Caco-2 (cell line): ENCODE measurements at regions not wholly inside any gene's neighbourhood (a gene's known extent, or its start where the extent isn't known, plus 50 kb on each side); places are given as distances from the start of the nearest gene placed in this dataset.

Experiments
- BruUV-seq: library from RNA; stranded (reverse); fragments of 400-500 nt; replicated peaks from 2 replicates; lab custom pipeline; 2021; lab: Mats Ljungman, UMichigan
- CTCF ChIA-PET: fragments of 300-600 bp; sonication (Branson Sonifier 250); formaldehyde crosslinking; loops from one replicate; lab custom pipeline; 2022; ENCODE audit warnings: antibody characterized with exemption; lab: Charles Lee
- POLR2A ChIA-PET: fragments of 300-600 bp; sonication (Branson Sonifier 250); formaldehyde crosslinking; loops from one replicate; lab custom pipeline; 2022; ENCODE audit warnings: antibody characterized with exemption; lab: Charles Lee
- DNase-seq, 2 experiments: peaks; one replicate each; pipeline versions ENCODE4 v3.0.0 to v3.0.0-alpha.2; 2020 to 2022
- H3K27me3 ChIP-seq: replicated peaks from 2 replicates; pipeline ENCODE4 v1.6.0; 2011; ENCODE audit warnings: low read length; ENCODE audit not compliant: control insufficient read depth, insufficient read depth
- H3K36me3 ChIP-seq: 2 replicates; pipeline ENCODE4 v1.5.1; 2011; ENCODE audit warnings: low read length; ENCODE audit not compliant: control insufficient read depth, insufficient read depth
- H3K4me1 ChIP-seq: fragments of 250-450 bp; sonication (Bioruptor Pico); 2 replicates; pipeline ENCODE4 v1.5.1; 2020; ENCODE audit warnings: mild to moderate bottlenecking
- H3K4me3 ChIP-seq: 2 replicates; pipeline ENCODE4 v1.5.1; 2011; ENCODE audit warnings: low read depth, mild to moderate bottlenecking, control low read depth, low read length
- H3K9me3 ChIP-seq: fragments of 250-450 bp; sonication (Bioruptor Pico); 2 replicates; pipeline ENCODE4 v1.5.1; 2020; ENCODE audit warnings: mild to moderate bottlenecking, moderate library complexity
- H3K27ac Mint-ChIP-seq: one replicate; pipeline ENCODE4 v1.8.0; 2022; ENCODE audit warnings: mixed read lengths; ENCODE audit not compliant: unreplicated experiment
- H3K27me3 Mint-ChIP-seq: one replicate; pipeline ENCODE4 v1.8.0; 2022; ENCODE audit warnings: mixed read lengths; ENCODE audit not compliant: insufficient read depth, unreplicated experiment
- H3K36me3 Mint-ChIP-seq: one replicate; pipeline ENCODE4 v1.8.0; 2022; ENCODE audit warnings: mild to moderate bottlenecking, mixed read lengths; ENCODE audit not compliant: insufficient read depth, unreplicated experiment
- H3K4me1 Mint-ChIP-seq: one replicate; pipeline ENCODE4 v1.8.0; 2022; ENCODE audit warnings: low read depth, mixed read lengths; ENCODE audit not compliant: unreplicated experiment
- H3K4me3 Mint-ChIP-seq: one replicate; pipeline ENCODE4 v1.8.0; 2022; ENCODE audit warnings: mild to moderate bottlenecking, moderate library complexity, mixed read lengths; ENCODE audit not compliant: unreplicated experiment
- H3K9me3 Mint-ChIP-seq: one replicate; pipeline ENCODE4 v1.8.0; 2022; ENCODE audit warnings: mixed read lengths; ENCODE audit not compliant: unreplicated experiment
- CTCF ChIP-seq, 2 experiments: fragments of 200-600 bp in 1 of 2; IDR thresholded peaks; 1 replicate in 1 of 2; 2 replicates in 1 of 2; pipeline versions ENCODE4 v1.5.1 to v1.8.0; 2011 to 2022; ENCODE audit warnings: antibody characterized with exemption in 1 of 2, control low read depth in 1 of 2, inconsistent platforms in 1 of 2, low read depth in 1 of 2, low read length in 1 of 2, mild to moderate bottlenecking in 1 of 2, moderate library complexity in 1 of 2; ENCODE audit not compliant: insufficient read depth in 1 of 2, severe bottlenecking in 1 of 2, unreplicated experiment in 1 of 2
- intact Hi-C: fragments of 100-400 bp; cut with micrococcal nuclease; formaldehyde crosslinking; loops from one replicate; pipeline ENCODE4 v1.10.0; 2022; ENCODE audit not compliant: unreplicated experiment

GRCh38 chr12:83767723-83768122 lies 1081.0 kb downstream of the TMTC2 start:
- intact Hi-C loops, result no loop called here
- Mint-ChIP-seq H3K36me3 (no peaks in the 10 kb centered on the region), H3K4me3 (no peak overlapping the region), H3K27ac (no peak overlapping the region), H3K9me3 (peaks cover under 1% of the 10 kb centered on the region), H3K4me1 (no peaks in the 10 kb centered on the region), H3K27me3 (no peaks in the 10 kb centered on the region)
- DNase-seq, result no peak
- H3K4me1 ChIP-seq, result peaks cover 4% of the 10 kb centered on the region; the same call in 1 of the 2 replicates
- no peaks in the 10 kb centered on the region for H3K9me3 ChIP-seq
- H3K36me3 ChIP-seq, result no peaks in the 10 kb centered on the region
- H3K27me3 ChIP-seq, result no peaks in the 10 kb centered on the region
- no peak for TF ChIP-seq CTCF (IDR thresholded peaks at IDR 0.05; ENCODE audit: insufficient read depth in 1 of 2, low read depth in 1 of 2, low read length in 1 of 2, severe bottlenecking in 1 of 2, unreplicated experiment in 1 of 2)
- BruUV-seq, result no TSS peak
- CTCF ChIA-PET, result no interaction called here
- POLR2A ChIA-PET, result no interaction called here
- no peak overlapping the region for H3K4me3 ChIP-seq

GRCh38 chr12:83763425-83763824 lies 1076.7 kb downstream of the TMTC2 start:
- Histone ChIP-seq H3K27me3 (no peaks in the 10 kb centered on the region), H3K4me3 (no peak overlapping the region), H3K36me3 (no peaks in the 10 kb centered on the region), H3K4me1 (peaks cover 4% of the 10 kb centered on the region; the same call in 1 of the 2 replicates), H3K9me3 (no peaks in the 10 kb centered on the region)
- CTCF ChIA-PET, result no interaction called here
- no peaks in the 10 kb centered on the region for H3K9me3 Mint-ChIP-seq
- no peak for DNase-seq
- no peaks in the 10 kb centered on the region for H3K36me3 Mint-ChIP-seq
- POLR2A ChIA-PET, result no interaction called here
- no peak for TF ChIP-seq CTCF (IDR thresholded peaks at IDR 0.05; ENCODE audit: insufficient read depth in 1 of 2, low read depth in 1 of 2, low read length in 1 of 2, severe bottlenecking in 1 of 2, unreplicated experiment in 1 of 2)
- no peak overlapping the region for H3K4me3 Mint-ChIP-seq
- H3K4me1 Mint-ChIP-seq, result no peaks in the 10 kb centered on the region
- no peaks in the 10 kb centered on the region for H3K27me3 Mint-ChIP-seq
- no peak overlapping the region for H3K27ac Mint-ChIP-seq
- intact Hi-C loops, result no loop called here
- BruUV-seq, result no TSS peak

GRCh38 chr12:83759906-83760305 lies 1073.2 kb downstream of the TMTC2 start:
- Mint-ChIP-seq H3K27ac (no peak overlapping the region), H3K4me3 (no peak overlapping the region), H3K36me3 (no peaks in the 10 kb centered on the region), H3K27me3 (no peaks in the 10 kb centered on the region), H3K4me1 (no peaks in the 10 kb centered on the region), H3K9me3 (no peaks in the 10 kb centered on the region)
- Histone ChIP-seq H3K4me1 (peaks cover 4% of the 10 kb centered on the region; the same call in 1 of the 2 replicates), H3K27me3 (no peaks in the 10 kb centered on the region), H3K36me3 (no peaks in the 10 kb centered on the region), H3K4me3 (no peak overlapping the region), H3K9me3 (no peaks in the 10 kb centered on the region)
- no TSS peak for BruUV-seq
- CTCF ChIA-PET, result no interaction called here
- TF ChIP-seq CTCF (IDR thresholded peaks at IDR 0.05; ENCODE audit: insufficient read depth in 1 of 2, low read depth in 1 of 2, low read length in 1 of 2, severe bottlenecking in 1 of 2, unreplicated experiment in 1 of 2), result no peak
- intact Hi-C loops, result no loop called here
- POLR2A ChIA-PET, result no interaction called here
- no peak for DNase-seq
